ENCODE measurements at regions not wholly inside any gene's neighbourhood (a gene's known extent, or its start where the extent isn't known, plus 50 kb on each side); places are given as distances from the start of the nearest gene placed in this dataset.

- peak in 1 of 7 donors; percentile 1 for DNase-seq
- no peaks in the 10 kb centered on the region for H3K4me1 ChIP-seq (replicated peaks in 1 of 2)
- no peaks in the 10 kb centered on the region for H3K36me3 ChIP-seq (replicated peaks in 1 of 2)
- H3K9me3 ChIP-seq (replicated peaks in 1 of 3): no peaks in the 10 kb centered on the region
- peaks cover 17% of the 10 kb centered on the region for H3K27me3 ChIP-seq
- H3K4me3 ChIP-seq: no peak overlapping the region
- WGBS, 4 donors: 63 to 71% (median 67%) methylated on average over 5 of the region's 5 CpGs
- no peak overlapping the region for H3K27ac ChIP-seq
- intact Hi-C loops (cut with DNase I): no loop called here
- TF ChIP-seq POLR2A (IDR thresholded peaks at IDR 0.05) (no peak), CTCF (IDR thresholded peaks at IDR 0.05) (no peak)
Observed at GRCh38 chr1:229882621-229883020, 184.4 kb upstream of the GALNT2 start.

GRCh38 chr1:229883504-229884200, 183.4 kb upstream of the GALNT2 start:
- no peaks in the 10 kb centered on the region for H3K9me3 ChIP-seq (replicated peaks in 1 of 3)
- 77 to 81% (median 79%) methylated on average over 7 of the region's 7 CpGs for WGBS, 4 donors
- no peak for TF ChIP-seq CTCF (IDR thresholded peaks at IDR 0.05)
- H3K4me1 ChIP-seq (replicated peaks in 1 of 2): no peaks in the 10 kb centered on the region
- H3K27me3 ChIP-seq: peaks cover 17% of the 10 kb centered on the region
- H3K4me3 ChIP-seq: no peak overlapping the region
- intact Hi-C loops (cut with DNase I): no loop called here
- no peak overlapping the region for H3K27ac ChIP-seq
- DNase-seq: no peak
- H3K36me3 ChIP-seq (replicated peaks in 1 of 2): no peaks in the 10 kb centered on the region

GRCh38 chr1:229884765-229885164, 182.3 kb upstream of the GALNT2 start:
- TF ChIP-seq CTCF (IDR thresholded peaks at IDR 0.05) (no peak), POLR2A (IDR thresholded peaks at IDR 0.05) (no peak)
- DNase-seq: no peak
- H3K4me3 ChIP-seq: no peak overlapping the region
- 72 to 85% (median 84%) methylated on average over 3 to 4 of the region's 4 CpGs for WGBS, 4 donors
- H3K27ac ChIP-seq: no peak overlapping the region
- no peaks in the 10 kb centered on the region for H3K9me3 ChIP-seq (replicated peaks in 1 of 3)
- H3K4me1 ChIP-seq (replicated peaks in 1 of 2): no peaks in the 10 kb centered on the region
- H3K27me3 ChIP-seq: peaks cover 17% of the 10 kb centered on the region
- H3K36me3 ChIP-seq (replicated peaks in 1 of 2): no peaks in the 10 kb centered on the region
- intact Hi-C loops (cut with DNase I): no loop called here

- peaks cover 13% of the 10 kb centered on the region for H3K27me3 ChIP-seq
- no peak for TF ChIP-seq POLR2A (IDR thresholded peaks at IDR 0.05)
- no peak overlapping the region for H3K4me3 ChIP-seq
- H3K27ac ChIP-seq: no peak overlapping the region
- no peaks in the 10 kb centered on the region for H3K4me1 ChIP-seq (replicated peaks in 1 of 2)
- DNase-seq: no peak
- no peaks in the 10 kb centered on the region for H3K9me3 ChIP-seq (replicated peaks in 1 of 3)
- WGBS, 4 donors: 86 to 91% (median 89%) methylated on average over 11 to 12 of the region's 12 CpGs
- intact Hi-C loops (cut with DNase I): no loop called here
- no peaks in the 10 kb centered on the region for H3K36me3 ChIP-seq (replicated peaks in 1 of 2)
Observed at GRCh38 chr1:229885568-229886495, 181.2 kb upstream of the GALNT2 start.
